Subcutaneous abdominal adipose tissue (tissue), 5 donors: ENCODE measurements at regions not wholly inside any gene's neighbourhood (a gene's known extent, or its start where the extent isn't known, plus 50 kb on each side); places are given as distances from the start of the nearest gene placed in this dataset.
"Not testable (repeated sequence)": the region's sequence is repeated elsewhere in the genome, so short reads cannot be mapped to it uniquely, and the experiment has no call there.

ENCODE experiments used
- H3K27ac ChIP-seq: one replicate; pipeline ENCODE4 v1.7.0; 2013; ENCODE audit warnings: low read depth, mild to moderate bottlenecking, inconsistent platforms, low read length, moderate library complexity
- H3K27me3 ChIP-seq, 5 donors: one replicate each; pipeline ENCODE4 v1.7.0; 2013; ENCODE audit warnings: low read length in 5 of 5, inconsistent platforms in 1 of 5; ENCODE audit not compliant: control insufficient read depth in 5 of 5, insufficient read depth in 4 of 5
- H3K36me3 ChIP-seq, 5 donors: one replicate each; pipeline ENCODE4 v1.7.0; 2013; ENCODE audit warnings: low read length in 5 of 5; ENCODE audit not compliant: control insufficient read depth in 5 of 5, insufficient read depth in 5 of 5
- H3K4me1 ChIP-seq, 5 donors: one replicate each; pipeline ENCODE4 v1.7.0; 2013; ENCODE audit warnings: low read length in 5 of 5, mild to moderate bottlenecking in 3 of 5, moderate library complexity in 1 of 5; ENCODE audit not compliant: control insufficient read depth in 5 of 5, insufficient read depth in 5 of 5
- H3K4me3 ChIP-seq, 5 donors: one replicate each; pipeline ENCODE4 v1.7.0; 2013; ENCODE audit warnings: low read length in 5 of 5, low read depth in 1 of 5
- H3K9ac ChIP-seq, 5 donors: one replicate each; pipeline ENCODE4 v1.7.0; 2013; ENCODE audit warnings: low read length in 5 of 5, mild to moderate bottlenecking in 4 of 5, moderate library complexity in 3 of 5
- H3K9me3 ChIP-seq, 5 donors: one replicate each; pipeline ENCODE4 v1.7.0; 2013; ENCODE audit warnings: low read length in 5 of 5; ENCODE audit not compliant: control insufficient read depth in 5 of 5
- donor health status: healthy.
- donor health status: healthy.
- donor health status: healthy.
- donor health status: healthy.
- donor health status: healthy.

- not testable (repeated sequence) for H3K36me3 ChIP-seq, H3K27me3 ChIP-seq, H3K4me3 ChIP-seq, H3K9me3 ChIP-seq, H3K4me1 ChIP-seq, H3K27ac ChIP-seq, H3K9ac ChIP-seq
Observed at GRCh38 chr1:228796945-228797344, 61.7 kb downstream of the RHOU start.

GRCh38 chr1:228798035-228798434 lies 62.8 kb downstream of the RHOU start:
- no peak overlapping the region for H3K9ac ChIP-seq
- no peaks in the 10 kb centered on the region for H3K27me3 ChIP-seq
- H3K27ac ChIP-seq = no peak overlapping the region
- H3K4me1 ChIP-seq = peaks cover 0 to 9% (median 4%) of the 10 kb centered on the region in 5 donors
- no peak overlapping the region for H3K4me3 ChIP-seq
- H3K36me3 ChIP-seq = no peaks in the 10 kb centered on the region
- H3K9me3 ChIP-seq = no peaks in the 10 kb centered on the region

- Histone ChIP-seq H3K36me3 (no peaks in the 10 kb centered on the region), H3K4me1 (peaks cover 0 to 9% (median 4%) of the 10 kb centered on the region in 5 donors), H3K27ac (no peak overlapping the region), H3K27me3 (no peaks in the 10 kb centered on the region), H3K4me3 (no peak overlapping the region), H3K9ac (no peak overlapping the region), H3K9me3 (no peaks in the 10 kb centered on the region)
Observed at GRCh38 chr1:228798548-228798947, 63.3 kb downstream of the RHOU start.

- peaks cover 0 to 9% (median 8%) of the 10 kb centered on the region in 5 donors for H3K4me1 ChIP-seq
- H3K4me3 ChIP-seq = no peak overlapping the region
- no peak overlapping the region for H3K27ac ChIP-seq
- no peaks in the 10 kb centered on the region for H3K9me3 ChIP-seq
- H3K9ac ChIP-seq = no peak overlapping the region
- H3K36me3 ChIP-seq = no peaks in the 10 kb centered on the region
- H3K27me3 ChIP-seq = no peaks in the 10 kb centered on the region
Observed at GRCh38 chr1:228799924-228800323, 64.6 kb downstream of the RHOU start.

GRCh38 chr1:228801068-228801467 lies 65.8 kb downstream of the RHOU start:
- Histone ChIP-seq H3K27me3 (no peaks in the 10 kb centered on the region), H3K4me3 (no peak overlapping the region), H3K36me3 (no peaks in the 10 kb centered on the region), H3K27ac (no peak overlapping the region), H3K9ac (no peak overlapping the region), H3K4me1 (peaks cover 0 to 16% (median 8%) of the 10 kb centered on the region in 5 donors), H3K9me3 (no peaks in the 10 kb centered on the region)

- Histone ChIP-seq H3K9me3 (no peaks in the 10 kb centered on the region), H3K27ac (no peak overlapping the region), H3K4me1 (peaks cover 0 to 16% (median 8%) of the 10 kb centered on the region in 5 donors), H3K4me3 (no peak overlapping the region), H3K9ac (no peak overlapping the region), H3K27me3 (no peaks in the 10 kb centered on the region), H3K36me3 (no peaks in the 10 kb centered on the region)
Observed at GRCh38 chr1:228802386-228803220, 67.3 kb downstream of the RHOU start.

- H3K4me1 ChIP-seq = peaks cover 0 to 16% (median 8%) of the 10 kb centered on the region in 5 donors
- H3K4me3 ChIP-seq = no peak overlapping the region
- no peak overlapping the region for H3K27ac ChIP-seq
- no peaks in the 10 kb centered on the region for H3K9me3 ChIP-seq
- no peaks in the 10 kb centered on the region for H3K27me3 ChIP-seq
- H3K9ac ChIP-seq = no peak overlapping the region
- no peaks in the 10 kb centered on the region for H3K36me3 ChIP-seq
Observed at GRCh38 chr1:228803421-228803820, 68.1 kb downstream of the RHOU start.

- H3K4me3 ChIP-seq = no peak overlapping the region
- no peak overlapping the region for H3K9ac ChIP-seq
- no peaks in the 10 kb centered on the region for H3K9me3 ChIP-seq
- H3K36me3 ChIP-seq = no peaks in the 10 kb centered on the region
- peaks cover 0 to 16% (median 8%) of the 10 kb centered on the region in 5 donors for H3K4me1 ChIP-seq
- H3K27ac ChIP-seq = no peak overlapping the region
- H3K27me3 ChIP-seq = no peaks in the 10 kb centered on the region
Observed at GRCh38 chr1:228804173-228804572, 68.9 kb downstream of the RHOU start.

GRCh38 chr1:228804640-228805413 lies 69.5 kb downstream of the RHOU start:
- Histone ChIP-seq H3K9me3 (no peaks in the 10 kb centered on the region), H3K27ac (no peak overlapping the region), H3K36me3 (no peaks in the 10 kb centered on the region), H3K4me1 (peaks cover 0 to 16% (median 8%) of the 10 kb centered on the region in 5 donors), H3K27me3 (no peaks in the 10 kb centered on the region), H3K9ac (no peak overlapping the region), H3K4me3 (no peak overlapping the region)

GRCh38 chr1:228807904-228808605 lies 72.8 kb downstream of the RHOU start:
- Histone ChIP-seq H3K9ac (no peak overlapping the region), H3K27ac (no peak overlapping the region), H3K4me1 (peaks cover 0 to 22% (median 0%) of the 10 kb centered on the region in 5 donors), H3K27me3 (no peaks in the 10 kb centered on the region), H3K36me3 (no peaks in the 10 kb centered on the region), H3K4me3 (no peak overlapping the region), H3K9me3 (no peaks in the 10 kb centered on the region)
